Karpas-422 (cell line): ENCODE measurements at regions not wholly inside any gene's neighbourhood (a gene's known extent, or its start where the extent isn't known, plus 50 kb on each side); places are given as distances from the start of the nearest gene placed in this dataset.

ENCODE experiments used
- DNase-seq: peaks from one replicate; pipeline ENCODE4 v3.0.0-alpha.2; 2015
- H2AFZ ChIP-seq: fragments of 200-600 bp; sonication (generic); 2 replicates; pipeline ENCODE4 v1.6.1; 2014; ENCODE audit warnings: antibody characterized with exemption, low read length, mixed read lengths
- H3K27ac ChIP-seq: fragments of 200-600 bp; sonication (generic); 2 replicates; pipeline ENCODE4 v1.5.1; 2014; ENCODE audit warnings: mild to moderate bottlenecking, low read length, moderate library complexity
- H3K27me3 ChIP-seq: fragments of 200-600 bp; sonication (generic); 2 replicates; pipeline ENCODE4 v1.6.1; 2014; ENCODE audit warnings: low read length, mixed read lengths
- H3K36me3 ChIP-seq: fragments of 200-600 bp; sonication (generic); 2 replicates; pipeline ENCODE4 v1.6.1; 2014; ENCODE audit warnings: low read length, mixed read lengths; ENCODE audit not compliant: insufficient read depth
- H3K4me1 ChIP-seq: fragments of 200-600 bp; sonication (generic); 2 replicates; pipeline ENCODE4 v1.6.1; 2014; ENCODE audit warnings: mild to moderate bottlenecking, low read length, mixed read lengths
- H3K4me2 ChIP-seq: fragments of 200-600 bp; sonication (generic); 2 replicates; pipeline ENCODE4 v1.6.1; 2014; ENCODE audit warnings: low read length, low read depth, mild to moderate bottlenecking; ENCODE audit not compliant: poor library complexity, severe bottlenecking
- H3K4me3 ChIP-seq: fragments of 200-600 bp; sonication (generic); 2 replicates; pipeline ENCODE4 v1.5.1; 2014; ENCODE audit warnings: mild to moderate bottlenecking, antibody characterized with exemption, low read length, mixed read lengths
- H3K79me2 ChIP-seq: fragments of 200-600 bp; sonication (generic); 2 replicates; pipeline ENCODE4 v1.6.1; 2014; ENCODE audit warnings: mild to moderate bottlenecking, low read length, mixed read lengths
- H3K9ac ChIP-seq: fragments of 200-600 bp; sonication (generic); 2 replicates; pipeline ENCODE4 v1.6.0; 2014; ENCODE audit warnings: low read length
- H3K9me2 ChIP-seq: fragments of 200-600 bp; sonication (generic), shearing (Covaris generic); replicated peaks from 2 replicates; pipeline ENCODE4 v1.6.0; 2014; ENCODE audit warnings: mild to moderate bottlenecking, low read length, moderate library complexity; ENCODE audit not compliant: insufficient read depth
- H3K9me3 ChIP-seq: fragments of 300-700, 200-600 bp; sonication (generic); 2 replicates; pipeline ENCODE4 v1.6.1; 2014; ENCODE audit warnings: low read length, mixed read lengths
- H4K20me1 ChIP-seq: fragments of 200-600 bp; sonication (generic); 2 replicates; pipeline ENCODE4 v1.6.1; 2014; ENCODE audit warnings: mild to moderate bottlenecking, antibody characterized with exemption, low read length, low read depth; ENCODE audit not compliant: insufficient read depth

DNA sequence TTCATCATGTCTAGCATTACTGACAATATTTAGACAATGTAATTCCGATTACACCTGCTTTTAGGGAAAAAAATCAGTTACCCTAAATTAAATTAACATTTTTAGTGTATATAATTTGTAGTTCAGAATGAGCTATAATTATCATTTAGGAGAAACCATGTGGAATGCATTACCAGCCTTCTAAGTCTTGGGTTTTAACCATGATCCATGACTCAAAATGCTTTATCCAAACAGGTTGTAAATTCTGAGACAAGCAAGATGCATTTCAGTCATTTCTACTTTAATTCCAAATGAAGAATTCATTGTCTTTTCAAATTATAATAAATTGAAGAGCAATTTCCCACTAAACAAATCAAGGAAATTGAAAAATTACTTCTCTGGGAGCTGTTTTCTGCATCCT is 243.7 kb upstream of the LRIG1 start:
- Histone ChIP-seq H3K9ac (no peak overlapping the region), H4K20me1 (no peaks in the 10 kb centered on the region), H3K4me3 (no peak overlapping the region), H3K79me2 (no peaks in the 10 kb centered on the region), H3K27ac (no peak overlapping the region), H3K9me3 (no peaks in the 10 kb centered on the region), H3K27me3 (no peaks in the 10 kb centered on the region), H3K36me3 (no peaks in the 10 kb centered on the region), H2AFZ (no peak overlapping the region), H3K4me2 (no peak overlapping the region), H3K4me1 (peaks cover 7% of the 10 kb centered on the region; the same call in 1 of the 2 replicates), H3K9me2 (no peaks in the 10 kb centered on the region)
- no peak for DNase-seq

DNA sequence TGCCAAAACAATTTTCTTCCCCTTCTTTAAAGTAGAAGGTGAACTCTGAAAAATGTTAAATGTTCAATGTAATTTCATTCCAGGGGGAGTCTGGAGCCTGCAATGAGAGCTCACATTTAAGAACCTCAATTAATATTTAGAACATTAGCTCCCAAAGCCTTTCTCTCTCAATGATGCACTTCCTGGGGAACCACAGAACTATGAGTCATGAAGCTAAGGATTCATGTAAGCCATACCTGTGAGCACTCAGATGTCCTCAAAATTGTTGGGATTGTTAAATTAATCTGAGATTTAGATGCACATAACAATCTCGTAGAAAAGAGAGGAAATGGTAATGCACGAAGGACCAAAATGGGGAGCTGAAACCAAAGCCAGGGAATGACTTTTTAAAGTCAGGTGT is 244.2 kb upstream of the LRIG1 start:
- H3K27ac ChIP-seq = no peak overlapping the region
- H3K4me1 ChIP-seq = peaks cover 7% of the 10 kb centered on the region; the same call in 1 of the 2 replicates
- no peaks in the 10 kb centered on the region for H3K27me3 ChIP-seq
- H3K9me2 ChIP-seq = no peaks in the 10 kb centered on the region
- no peaks in the 10 kb centered on the region for H3K79me2 ChIP-seq
- no peaks in the 10 kb centered on the region for H3K9me3 ChIP-seq
- no peak overlapping the region for H3K9ac ChIP-seq
- H4K20me1 ChIP-seq = no peaks in the 10 kb centered on the region
- H3K4me3 ChIP-seq = no peak overlapping the region
- H2AFZ ChIP-seq = no peak overlapping the region
- no peak overlapping the region for H3K4me2 ChIP-seq
- DNase-seq = no peak
- no peaks in the 10 kb centered on the region for H3K36me3 ChIP-seq

DNA sequence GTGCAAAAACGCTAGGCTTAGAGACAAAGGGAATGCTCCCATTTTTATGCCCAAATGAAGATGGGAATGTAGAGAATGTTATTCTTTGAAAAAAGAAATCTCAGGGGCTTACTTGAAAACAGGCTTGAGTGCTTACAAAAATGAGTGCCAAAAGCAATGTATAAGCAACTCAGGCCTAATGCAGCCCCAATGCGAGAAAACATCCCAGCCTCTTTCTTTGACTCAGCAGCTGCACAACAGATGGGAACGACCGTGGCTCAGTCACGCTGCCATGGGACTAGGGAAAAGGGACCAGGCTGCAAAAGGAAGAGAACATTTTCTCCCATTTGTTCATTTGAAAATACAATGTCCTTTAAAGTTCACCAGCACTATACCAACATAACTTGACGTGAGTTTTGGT is 246.4 kb upstream of the LRIG1 start:
- Histone ChIP-seq H3K9me2 (no peaks in the 10 kb centered on the region), H3K27ac (no peak overlapping the region), H3K4me1 (peaks cover 7% of the 10 kb centered on the region; the same call in 1 of the 2 replicates), H3K9me3 (no peaks in the 10 kb centered on the region), H3K4me2 (no peak overlapping the region), H4K20me1 (no peaks in the 10 kb centered on the region), H3K36me3 (no peaks in the 10 kb centered on the region), H3K9ac (no peak overlapping the region), H3K79me2 (no peaks in the 10 kb centered on the region), H2AFZ (no peak overlapping the region), H3K27me3 (no peaks in the 10 kb centered on the region), H3K4me3 (no peak overlapping the region)
- DNase-seq = no peak

DNA sequence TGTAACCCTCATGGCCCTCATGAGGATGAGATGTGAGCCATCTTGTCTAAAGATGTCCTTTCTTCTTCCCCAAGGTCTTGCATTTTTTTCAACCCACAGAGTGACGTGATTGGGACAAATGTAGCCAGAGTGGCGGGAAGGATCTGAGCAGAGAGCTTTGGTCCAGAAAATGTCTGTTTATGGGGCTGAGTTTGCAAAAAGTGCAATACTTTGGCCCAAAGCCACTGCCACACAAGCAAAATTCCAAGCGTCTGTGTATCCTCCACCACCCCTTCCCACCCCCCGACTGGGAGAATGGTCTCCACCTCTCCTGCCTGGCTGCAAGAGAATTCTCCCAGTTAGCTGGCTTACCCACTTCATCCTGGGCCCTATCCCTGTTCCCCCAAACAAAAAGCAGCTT is 246.9 kb upstream of the LRIG1 start:
- Histone ChIP-seq H3K9me3 (no peaks in the 10 kb centered on the region), H3K27ac (no peak overlapping the region), H3K36me3 (no peaks in the 10 kb centered on the region), H4K20me1 (no peaks in the 10 kb centered on the region), H3K9me2 (no peaks in the 10 kb centered on the region), H3K27me3 (no peaks in the 10 kb centered on the region), H3K4me3 (no peak overlapping the region), H3K4me2 (no peak overlapping the region), H3K4me1 (peaks cover 7% of the 10 kb centered on the region; the same call in 1 of the 2 replicates), H2AFZ (no peak overlapping the region), H3K9ac (no peak overlapping the region), H3K79me2 (no peaks in the 10 kb centered on the region)
- DNase-seq = no peak

DNA sequence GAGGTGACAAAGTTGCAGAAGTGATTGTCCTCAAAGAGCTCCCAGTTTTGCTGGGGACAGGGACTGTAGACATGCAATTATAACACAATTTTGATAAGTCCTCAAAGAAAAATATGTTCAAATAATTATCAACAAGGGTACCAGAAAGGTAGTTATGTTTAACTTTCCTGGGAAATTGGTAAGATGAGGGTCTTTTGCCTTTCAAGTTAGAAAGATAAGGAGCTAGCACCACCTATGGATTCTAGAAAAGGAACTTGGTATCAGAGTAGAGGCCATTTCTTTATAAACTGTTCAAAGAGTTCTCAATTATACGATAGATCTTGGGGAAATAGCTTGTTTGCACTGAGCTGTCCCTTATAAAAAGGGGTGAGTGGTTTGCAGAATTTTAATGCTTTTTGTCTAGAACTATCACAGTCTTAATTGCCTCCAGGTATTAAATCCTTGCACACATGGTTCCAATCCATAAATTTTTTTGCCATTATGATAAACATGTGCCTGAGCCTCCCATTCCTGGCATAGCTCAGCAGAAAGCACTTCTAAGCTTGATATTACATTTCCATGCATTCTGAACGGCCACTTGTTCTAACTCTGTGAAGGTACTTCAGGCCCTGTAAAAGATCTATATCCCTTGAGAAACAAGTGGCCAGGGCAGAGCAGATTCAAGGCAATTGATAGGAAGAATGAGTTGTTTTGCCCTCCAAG is 247.5 kb upstream of the LRIG1 start:
- Histone ChIP-seq H3K79me2 (no peaks in the 10 kb centered on the region), H3K27me3 (no peaks in the 10 kb centered on the region), H3K4me2 (no peak overlapping the region), H3K36me3 (no peaks in the 10 kb centered on the region), H2AFZ (no peak overlapping the region), H3K4me1 (peaks cover 7% of the 10 kb centered on the region; the same call in 1 of the 2 replicates), H4K20me1 (no peaks in the 10 kb centered on the region), H3K9me3 (no peaks in the 10 kb centered on the region), H3K9ac (no peak overlapping the region), H3K4me3 (no peak overlapping the region), H3K27ac (no peak overlapping the region), H3K9me2 (no peaks in the 10 kb centered on the region)
- DNase-seq = no peak

DNA sequence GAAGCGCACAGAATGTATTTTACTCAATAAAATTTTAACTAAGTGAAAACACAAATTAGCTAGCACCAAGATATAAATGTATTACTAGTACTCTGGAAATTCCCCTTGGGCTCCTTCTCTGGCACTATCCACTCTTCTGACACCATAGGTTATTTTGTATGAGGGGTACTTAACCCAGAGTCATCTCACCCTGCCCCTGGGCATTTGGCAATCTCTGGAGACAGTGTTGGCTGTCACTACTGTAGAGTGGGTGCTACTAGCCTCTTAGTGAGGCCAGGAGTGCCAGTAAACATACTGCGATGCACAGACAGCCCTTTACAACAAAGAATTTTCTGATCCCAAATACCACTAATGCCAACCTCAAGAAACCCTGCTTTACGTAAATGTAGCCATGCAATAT is 246.3 kb upstream of the KBTBD8 start:
- Histone ChIP-seq H3K9ac (no peak overlapping the region), H3K9me3 (no peaks in the 10 kb centered on the region), H3K27ac (no peak overlapping the region), H3K36me3 (no peaks in the 10 kb centered on the region; the same call in 1 of the 2 replicates), H3K79me2 (no peaks in the 10 kb centered on the region), H3K4me1 (no peaks in the 10 kb centered on the region), H3K9me2 (no peaks in the 10 kb centered on the region), H3K4me3 (no peak overlapping the region), H3K4me2 (no peak overlapping the region), H4K20me1 (no peaks in the 10 kb centered on the region), H3K27me3 (no peaks in the 10 kb centered on the region), H2AFZ (no peak overlapping the region)
- no peak for DNase-seq

DNA sequence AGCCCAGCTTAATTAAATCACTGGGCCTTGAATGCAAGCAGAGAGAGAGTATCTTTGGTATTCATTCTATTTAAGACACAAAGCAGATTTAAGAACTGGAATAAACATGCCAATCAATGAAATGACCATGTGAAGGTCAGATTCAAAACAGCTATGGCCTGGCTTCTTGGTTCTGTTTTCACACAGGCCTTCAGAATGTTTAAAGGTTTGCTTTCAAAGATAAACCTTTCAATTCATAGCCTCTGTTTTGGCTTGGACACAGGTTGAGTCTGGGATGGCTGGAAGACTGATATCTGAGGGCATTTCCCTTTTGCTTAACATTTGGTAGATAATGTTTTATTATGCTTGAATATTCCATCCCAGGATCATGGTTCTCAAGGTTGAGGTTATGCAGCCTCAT is 244.4 kb upstream of the KBTBD8 start:
- no peaks in the 10 kb centered on the region for H3K4me1 ChIP-seq
- no peak for DNase-seq
- H3K9me2 ChIP-seq = no peaks in the 10 kb centered on the region
- no peak overlapping the region for H3K4me3 ChIP-seq
- no peaks in the 10 kb centered on the region for H3K27me3 ChIP-seq
- H3K4me2 ChIP-seq = no peak overlapping the region
- H3K27ac ChIP-seq = no peak overlapping the region
- H3K9ac ChIP-seq = no peak overlapping the region
- H2AFZ ChIP-seq = no peak overlapping the region
- no peaks in the 10 kb centered on the region for H3K79me2 ChIP-seq
- H3K9me3 ChIP-seq = no peaks in the 10 kb centered on the region
- H4K20me1 ChIP-seq = no peaks in the 10 kb centered on the region
- no peaks in the 10 kb centered on the region; the same call in 1 of the 2 replicates for H3K36me3 ChIP-seq

DNA sequence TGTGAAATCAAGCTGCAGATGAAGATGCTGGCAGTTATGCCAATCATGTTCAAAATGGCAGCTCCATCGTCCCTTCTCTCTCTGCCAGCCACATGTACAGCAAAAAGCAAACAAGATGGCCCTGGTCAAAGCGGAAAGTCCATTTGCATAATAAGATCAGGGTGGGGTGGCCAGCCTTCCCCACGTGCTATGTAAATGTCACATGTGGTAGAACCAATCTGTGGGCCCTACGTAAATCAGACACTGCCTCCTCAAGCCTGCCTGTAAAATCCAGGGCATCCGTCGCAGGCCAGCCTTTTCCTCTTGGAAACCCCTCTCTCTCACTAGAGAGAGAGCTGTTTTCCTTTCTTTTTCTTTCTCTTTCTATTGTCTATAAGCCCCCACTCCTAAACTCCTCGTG is 243.5 kb upstream of the KBTBD8 start:
- Histone ChIP-seq H3K27ac (no peak overlapping the region), H3K9me3 (no peaks in the 10 kb centered on the region), H3K9me2 (no peaks in the 10 kb centered on the region), H3K27me3 (no peaks in the 10 kb centered on the region), H3K79me2 (no peaks in the 10 kb centered on the region), H3K36me3 (no peaks in the 10 kb centered on the region; the same call in 1 of the 2 replicates), H3K9ac (no peak overlapping the region), H4K20me1 (no peaks in the 10 kb centered on the region), H3K4me1 (no peaks in the 10 kb centered on the region), H2AFZ (no peak overlapping the region), H3K4me2 (no peak overlapping the region), H3K4me3 (no peak overlapping the region)
- DNase-seq = no peak
